ENCODE measurements at regions not wholly inside any gene's neighbourhood (a gene's known extent, or its start where the extent isn't known, plus 50 kb on each side); places are given as distances from the start of the nearest gene placed in this dataset.

- TF ChIP-seq TCF7L2 (IDR thresholded peaks at IDR 0.05; ENCODE audit: low read depth, low read length) (no peak), POLR2AphosphoS5 (IDR thresholded peaks at IDR 0.05; ENCODE audit: low read depth, low read length) (no peak), SIN3A (IDR thresholded peaks at IDR 0.05; ENCODE audit: borderline replicate concordance, insufficient read depth, low read depth, low read length) (no peak)
Observed at GRCh38 chr20:60764771-60765170, 487.3 kb upstream of the CDH4 start.

Data from Panc1 (cell line).